Skeletal muscle tissue (tissue), 3 donors: ENCODE measurements at regions not wholly inside any gene's neighbourhood (a gene's known extent, or its start where the extent isn't known, plus 50 kb on each side); places are given as distances from the start of the nearest gene placed in this dataset.
"Not testable (repeated sequence)": the region's sequence is repeated elsewhere in the genome, so short reads cannot be mapped to it uniquely, and the experiment has no call there.

Experiments used
- H3K27ac ChIP-seq: one replicate; pipeline ENCODE4 v1.7.0; 2013; ENCODE audit warnings: mild to moderate bottlenecking, low read depth, low read length, inconsistent platforms
- H3K27me3 ChIP-seq, 3 donors: one replicate each; pipeline ENCODE4 v1.7.0; 2013; ENCODE audit warnings: low read length in 3 of 3; ENCODE audit not compliant: control insufficient read depth in 3 of 3, insufficient read depth in 3 of 3
- H3K36me3 ChIP-seq, 3 donors: one replicate each; pipeline ENCODE4 v1.7.0; 2013; ENCODE audit warnings: low read length in 3 of 3; ENCODE audit not compliant: control insufficient read depth in 3 of 3, insufficient read depth in 3 of 3
- H3K4me1 ChIP-seq, 3 donors: one replicate each; pipeline ENCODE4 v1.7.0; 2013; ENCODE audit warnings: low read length in 3 of 3, mild to moderate bottlenecking in 3 of 3; ENCODE audit not compliant: control insufficient read depth in 3 of 3, insufficient read depth in 3 of 3
- H3K4me3 ChIP-seq, 3 donors: one replicate each; pipeline ENCODE4 v1.7.0; 2013; ENCODE audit warnings: low read length in 3 of 3
- H3K9ac ChIP-seq, 3 donors: one replicate each; pipeline ENCODE4 v1.7.0; 2013; ENCODE audit warnings: low read length in 3 of 3, mild to moderate bottlenecking in 3 of 3, moderate library complexity in 2 of 3, low read depth in 1 of 3
- H3K9me3 ChIP-seq, 3 donors: one replicate each; pipeline ENCODE4 v1.7.0; 2013; ENCODE audit warnings: low read length in 3 of 3; ENCODE audit not compliant: control insufficient read depth in 3 of 3
- donor health status: Osteomylitis.

DNA sequence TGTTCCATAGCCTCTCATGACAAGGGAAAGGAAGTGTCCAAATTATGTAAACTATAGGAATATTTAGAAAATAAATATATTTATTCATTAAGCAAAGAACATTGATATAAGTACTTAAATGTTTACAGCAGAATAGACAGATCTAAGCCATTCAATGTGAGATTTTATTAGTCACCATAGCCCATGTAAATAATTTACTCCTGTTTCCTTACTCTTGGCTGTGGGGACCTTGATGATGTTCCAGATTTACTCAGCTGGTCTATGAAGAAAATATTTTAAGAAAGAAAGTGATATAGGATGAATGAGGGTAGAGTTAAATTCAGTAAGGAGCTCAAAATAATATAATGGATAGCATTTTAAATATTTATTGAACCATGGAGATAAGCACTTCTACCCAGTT lies 442.6 kb upstream of the KLF6 start:
- no peak overlapping the region for H3K9ac ChIP-seq
- H3K9me3 ChIP-seq = no peaks in the 10 kb centered on the region
- no peaks in the 10 kb centered on the region for H3K4me1 ChIP-seq
- no peaks in the 10 kb centered on the region for H3K36me3 ChIP-seq
- no peak overlapping the region for H3K4me3 ChIP-seq
- H3K27me3 ChIP-seq = no peaks in the 10 kb centered on the region
- no peak overlapping the region for H3K27ac ChIP-seq

DNA sequence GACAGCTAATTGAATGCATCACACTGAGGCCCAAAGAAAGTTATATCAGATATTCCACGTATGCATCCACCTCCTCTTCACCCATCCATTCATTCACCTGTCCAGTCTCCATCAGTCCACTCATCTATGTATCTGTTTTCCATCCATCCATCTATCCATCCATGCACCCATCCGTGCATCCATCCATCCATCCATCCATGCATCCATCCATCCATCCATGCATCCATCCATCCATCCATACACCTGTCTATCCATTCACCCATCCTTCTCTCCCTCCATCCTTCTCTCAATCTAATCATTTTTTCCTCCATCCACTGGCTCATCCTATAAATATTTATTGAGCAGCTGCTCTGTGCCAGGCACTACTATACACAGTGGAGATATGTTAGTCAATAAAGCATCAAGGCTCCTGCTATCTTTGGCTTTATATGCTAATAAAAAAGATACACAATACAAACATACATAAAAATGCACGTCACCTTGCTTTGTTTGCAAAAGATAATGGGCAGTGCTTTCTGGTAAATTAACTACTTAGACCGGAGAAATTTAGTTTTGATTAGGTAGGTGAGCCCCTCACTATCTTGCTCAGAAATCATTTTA lies 442.0 kb upstream of the KLF6 start:
- H3K27me3 ChIP-seq = no peaks in the 10 kb centered on the region
- no peaks in the 10 kb centered on the region for H3K4me1 ChIP-seq
- H3K9ac ChIP-seq = no peak overlapping the region
- H3K36me3 ChIP-seq = no peaks in the 10 kb centered on the region
- no peaks in the 10 kb centered on the region for H3K9me3 ChIP-seq
- no peak overlapping the region for H3K27ac ChIP-seq
- no peak overlapping the region for H3K4me3 ChIP-seq

DNA sequence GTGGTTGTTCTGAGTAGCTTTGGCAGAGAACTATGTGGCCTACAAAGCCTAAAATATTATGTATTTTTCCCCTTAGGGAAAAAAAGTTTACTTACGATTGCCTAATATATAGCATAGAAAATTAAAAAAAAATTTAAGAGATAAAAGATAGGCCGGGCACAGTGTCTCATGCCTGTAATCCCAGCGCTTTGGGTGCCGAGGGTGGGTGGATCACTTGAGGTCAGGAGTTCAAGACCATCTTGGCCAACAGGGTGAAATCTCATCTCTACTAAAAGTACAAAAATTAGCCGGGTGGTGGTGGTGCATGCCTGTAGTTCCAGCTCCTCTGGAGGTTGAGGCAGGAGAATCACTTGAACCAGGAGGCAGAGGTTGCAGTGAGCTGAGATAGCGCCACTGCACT lies 439.2 kb upstream of the KLF6 start:
- H3K4me1 ChIP-seq = no peaks in the 10 kb centered on the region
- H3K27me3 ChIP-seq = no peaks in the 10 kb centered on the region
- no peaks in the 10 kb centered on the region for H3K36me3 ChIP-seq
- H3K9ac ChIP-seq = no peak overlapping the region
- H3K27ac ChIP-seq = no peak overlapping the region
- no peak overlapping the region for H3K4me3 ChIP-seq
- no peaks in the 10 kb centered on the region for H3K9me3 ChIP-seq

GRCh38 chr10:4221310-4221709 lies 436.3 kb upstream of the KLF6 start:
- not testable (repeated sequence) for H3K9ac ChIP-seq, H3K36me3 ChIP-seq, H3K9me3 ChIP-seq, H3K27me3 ChIP-seq, H3K27ac ChIP-seq, H3K4me3 ChIP-seq, H3K4me1 ChIP-seq

DNA sequence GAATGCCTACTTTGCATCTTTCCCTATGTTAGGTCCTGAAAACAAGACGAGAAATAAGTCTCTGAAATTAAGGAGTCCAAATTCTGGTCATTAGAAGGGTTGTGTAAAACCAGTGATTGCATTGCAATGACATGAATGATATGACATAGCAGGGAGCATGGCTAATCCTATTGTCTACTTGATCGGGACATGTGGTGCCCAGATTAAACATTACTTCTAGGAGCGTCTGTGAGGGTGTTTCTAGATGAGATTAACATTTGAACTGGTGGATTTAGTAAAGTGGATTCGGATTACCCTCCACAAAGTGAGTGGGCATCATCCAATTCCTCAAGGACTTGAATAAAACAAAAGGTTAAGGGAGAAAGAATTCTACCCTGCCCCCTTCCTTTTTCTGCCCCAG lies 434.9 kb upstream of the KLF6 start:
- Histone ChIP-seq H3K27me3 (no peaks in the 10 kb centered on the region), H3K4me1 (peaks cover 2 to 6% (median 3%) of the 10 kb centered on the region in 3 donors), H3K9ac (no peak overlapping the region), H3K27ac (no peak overlapping the region), H3K36me3 (no peaks in the 10 kb centered on the region), H3K4me3 (no peak overlapping the region), H3K9me3 (no peaks in the 10 kb centered on the region)

- Histone ChIP-seq H3K4me3 (no peak overlapping the region), H3K36me3 (no peaks in the 10 kb centered on the region), H3K9ac (no peak overlapping the region), H3K27ac (no peak overlapping the region), H3K9me3 (no peaks in the 10 kb centered on the region), H3K27me3 (no peaks in the 10 kb centered on the region), H3K4me1 (peaks cover 3 to 10% (median 6%) of the 10 kb centered on the region in 3 donors)
Observed at GRCh38 chr10:4217653-4218052, 432.6 kb upstream of the KLF6 start.

DNA sequence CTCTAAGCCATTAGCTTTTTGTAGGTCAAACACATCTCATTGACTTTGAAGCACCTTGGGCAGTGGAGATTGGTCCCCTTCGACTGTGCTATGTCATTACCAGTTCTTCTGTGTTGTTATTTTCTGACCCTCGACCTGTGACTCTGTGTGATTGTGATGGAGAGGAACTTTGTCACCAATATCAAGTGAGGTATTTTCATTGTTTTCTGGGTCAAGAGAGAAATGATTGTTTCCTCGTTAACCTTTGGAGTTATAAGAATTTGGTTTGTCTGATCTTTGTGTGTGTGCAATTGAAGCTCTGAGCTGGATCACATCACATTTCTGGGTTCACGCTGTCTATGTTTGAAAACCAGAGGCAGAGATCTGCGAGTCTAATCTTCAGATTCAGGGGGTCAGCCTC lies 432.2 kb upstream of the KLF6 start:
- Histone ChIP-seq H3K9ac (no peak overlapping the region), H3K4me1 (peaks cover 3 to 10% (median 6%) of the 10 kb centered on the region in 3 donors), H3K4me3 (no peak overlapping the region), H3K9me3 (no peaks in the 10 kb centered on the region), H3K27ac (no peak overlapping the region), H3K27me3 (no peaks in the 10 kb centered on the region), H3K36me3 (no peaks in the 10 kb centered on the region)

DNA sequence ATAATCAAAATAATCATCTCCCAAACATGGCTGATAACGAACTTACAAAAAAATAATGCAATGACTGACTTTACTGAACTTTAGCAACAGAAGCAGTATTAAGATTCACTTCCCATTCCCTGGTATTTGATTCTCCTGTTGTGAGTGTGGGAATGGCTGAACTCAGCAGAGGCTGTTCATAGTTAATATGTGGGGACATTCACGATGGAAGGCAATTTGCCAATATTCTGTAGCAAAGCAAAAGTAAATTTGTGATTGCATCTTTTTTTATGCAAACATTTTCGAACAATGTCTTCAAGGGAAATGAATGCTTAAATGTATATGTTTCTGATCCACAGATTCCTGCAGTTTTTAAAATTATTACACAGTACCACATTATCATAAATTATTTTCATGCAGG lies 431.7 kb upstream of the KLF6 start:
- Histone ChIP-seq H3K36me3 (no peaks in the 10 kb centered on the region), H3K4me1 (peaks cover 3 to 10% (median 6%) of the 10 kb centered on the region in 3 donors), H3K9ac (no peak overlapping the region), H3K4me3 (no peak overlapping the region), H3K9me3 (no peaks in the 10 kb centered on the region), H3K27me3 (no peaks in the 10 kb centered on the region), H3K27ac (no peak overlapping the region)

DNA sequence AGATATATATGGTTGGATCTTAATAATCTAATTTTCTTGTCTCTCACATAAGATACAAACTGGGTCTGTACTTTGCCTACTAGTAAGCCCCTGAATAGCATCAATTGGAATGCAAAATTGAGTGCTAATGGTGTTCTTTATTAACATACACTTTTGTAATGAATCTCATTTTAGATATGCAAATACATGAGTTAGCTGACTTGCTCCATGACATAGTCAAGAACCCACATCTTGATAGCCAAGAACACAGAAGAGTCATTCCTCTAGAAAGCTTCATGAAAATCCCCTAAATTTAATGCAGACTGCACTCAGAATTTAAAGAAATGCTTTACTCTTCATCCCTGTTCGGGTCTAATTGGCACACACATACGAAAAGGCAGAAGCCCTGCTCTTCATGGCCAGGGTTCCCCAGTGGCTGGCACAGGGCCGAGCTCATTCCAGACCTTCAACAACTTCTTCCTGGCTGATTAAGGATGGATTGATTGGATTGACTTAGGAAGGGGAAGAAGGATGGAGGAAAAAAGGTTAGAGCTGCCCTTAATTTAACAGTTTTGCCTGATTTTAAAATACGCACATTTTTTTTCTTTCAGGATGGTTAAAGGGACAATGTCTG lies 431.1 kb upstream of the KLF6 start:
- Histone ChIP-seq H3K27me3 (no peaks in the 10 kb centered on the region), H3K4me3 (no peak overlapping the region), H3K36me3 (no peaks in the 10 kb centered on the region), H3K9me3 (no peaks in the 10 kb centered on the region), H3K4me1 (peaks cover 3 to 10% (median 6%) of the 10 kb centered on the region in 3 donors), H3K9ac (no peak overlapping the region), H3K27ac (no peak overlapping the region)

DNA sequence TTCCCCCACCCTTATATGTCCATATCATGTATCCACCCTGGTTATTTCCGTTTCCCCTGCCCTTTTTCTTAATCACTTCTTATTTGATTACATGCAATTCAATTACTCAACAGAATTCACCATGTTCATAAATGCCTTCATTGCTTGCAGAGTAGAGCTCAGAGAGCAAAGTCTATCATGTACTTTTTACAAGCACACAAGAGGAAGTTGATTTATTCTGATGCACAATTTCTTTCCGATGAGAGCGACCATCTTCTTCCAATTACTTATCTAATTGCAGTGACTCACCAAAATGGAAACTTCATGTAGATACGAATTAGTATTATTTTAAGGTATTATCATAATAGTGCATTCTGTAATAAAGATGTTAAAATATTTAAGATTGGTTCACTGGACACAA lies 430.5 kb upstream of the KLF6 start:
- Histone ChIP-seq H3K4me1 (peaks cover 3 to 10% (median 6%) of the 10 kb centered on the region in 3 donors), H3K4me3 (no peak overlapping the region), H3K27ac (no peak overlapping the region), H3K27me3 (no peaks in the 10 kb centered on the region), H3K9ac (no peak overlapping the region), H3K36me3 (no peaks in the 10 kb centered on the region), H3K9me3 (no peaks in the 10 kb centered on the region)
